ENCODE measurements at regions not wholly inside any gene's neighbourhood (a gene's known extent, or its start where the extent isn't known, plus 50 kb on each side); places are given as distances from the start of the nearest gene placed in this dataset.
A peak's percentile ranks its signal among the peaks of the same experiment; 100 is the strongest.

GRCh38 chr1:87983841-87984240, 655.2 kb downstream of the LMO4 start:
- no peaks in the 10 kb centered on the region for H3K9me3 Mint-ChIP-seq (ENCODE audit: unreplicated experiment)
- no peak overlapping the region for H3K4me3 Mint-ChIP-seq (ENCODE audit: unreplicated experiment)
- Histone ChIP-seq H3K4me1 (no peaks in the 10 kb centered on the region), H3K27me3 (replicated peaks; ENCODE audit: control insufficient read depth, insufficient read depth, low read length) (no peaks in the 10 kb centered on the region), H3K9me3 (no peaks in the 10 kb centered on the region), H3K36me3 (ENCODE audit: control insufficient read depth, insufficient read depth, low read length) (no peaks in the 10 kb centered on the region), H3K4me3 (ENCODE audit: low read depth, low read length) (no peak overlapping the region)
- CTCF ChIA-PET, result no interaction called here
- no peaks in the 10 kb centered on the region for H3K4me1 Mint-ChIP-seq (ENCODE audit: low read depth, unreplicated experiment)
- POLR2A ChIA-PET, result interaction anchor here (0.6 kb wide), 1 partner anchor 701 kb away, joined by 3 read pairs; no protein-coding TSS in a partner anchor
- intact Hi-C loops (cut with micrococcal nuclease; ENCODE audit: unreplicated experiment), result no loop called here
- DNase-seq, result no peak
- TF ChIP-seq, protein P1, sequence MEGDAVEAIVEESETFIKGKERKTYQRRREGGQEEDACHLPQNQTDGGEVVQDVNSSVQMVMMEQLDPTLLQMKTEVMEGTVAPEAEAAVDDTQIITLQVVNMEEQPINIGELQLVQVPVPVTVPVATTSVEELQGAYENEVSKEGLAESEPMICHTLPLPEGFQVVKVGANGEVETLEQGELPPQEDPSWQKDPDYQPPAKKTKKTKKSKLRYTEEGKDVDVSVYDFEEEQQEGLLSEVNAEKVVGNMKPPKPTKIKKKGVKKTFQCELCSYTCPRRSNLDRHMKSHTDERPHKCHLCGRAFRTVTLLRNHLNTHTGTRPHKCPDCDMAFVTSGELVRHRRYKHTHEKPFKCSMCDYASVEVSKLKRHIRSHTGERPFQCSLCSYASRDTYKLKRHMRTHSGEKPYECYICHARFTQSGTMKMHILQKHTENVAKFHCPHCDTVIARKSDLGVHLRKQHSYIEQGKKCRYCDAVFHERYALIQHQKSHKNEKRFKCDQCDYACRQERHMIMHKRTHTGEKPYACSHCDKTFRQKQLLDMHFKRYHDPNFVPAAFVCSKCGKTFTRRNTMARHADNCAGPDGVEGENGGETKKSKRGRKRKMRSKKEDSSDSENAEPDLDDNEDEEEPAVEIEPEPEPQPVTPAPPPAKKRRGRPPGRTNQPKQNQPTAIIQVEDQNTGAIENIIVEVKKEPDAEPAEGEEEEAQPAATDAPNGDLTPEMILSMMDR (IDR thresholded peaks at IDR 0.05; ENCODE audit: insufficient read depth in 1 of 2, low read depth in 1 of 2, low read length in 1 of 2, severe bottlenecking in 1 of 2, unreplicated experiment in 1 of 2), result no peak
- BruUV-seq (replicated peaks), result no TSS peak
- peak overlapping the region; percentile 53 for H3K27ac Mint-ChIP-seq (ENCODE audit: unreplicated experiment)
- no peaks in the 10 kb centered on the region for H3K27me3 Mint-ChIP-seq (ENCODE audit: insufficient read depth, unreplicated experiment)
- H3K36me3 Mint-ChIP-seq (ENCODE audit: insufficient read depth, unreplicated experiment), result peaks cover 2% of the 10 kb centered on the region

GRCh38 chr1:87985071-87985470, 656.4 kb downstream of the LMO4 start:
- ChIA-PET POLR2A (no interaction called here), CTCF (no interaction called here)
- H3K4me3 ChIP-seq (ENCODE audit: low read depth, low read length), result no peak overlapping the region
- no peaks in the 10 kb centered on the region for H3K27me3 ChIP-seq (replicated peaks; ENCODE audit: control insufficient read depth, insufficient read depth, low read length)
- no peaks in the 10 kb centered on the region for H3K27me3 Mint-ChIP-seq (ENCODE audit: insufficient read depth, unreplicated experiment)
- H3K4me3 Mint-ChIP-seq (ENCODE audit: unreplicated experiment), result no peak overlapping the region
- H3K36me3 ChIP-seq (ENCODE audit: control insufficient read depth, insufficient read depth, low read length), result no peaks in the 10 kb centered on the region
- no peak for DNase-seq
- no peaks in the 10 kb centered on the region for H3K9me3 ChIP-seq
- BruUV-seq (replicated peaks), result no TSS peak
- TF ChIP-seq, protein P1 (IDR thresholded peaks at IDR 0.05; ENCODE audit: insufficient read depth in 1 of 2, low read depth in 1 of 2, low read length in 1 of 2, severe bottlenecking in 1 of 2, unreplicated experiment in 1 of 2), result no peak
- peaks cover 6% of the 10 kb centered on the region for H3K36me3 Mint-ChIP-seq (ENCODE audit: insufficient read depth, unreplicated experiment)
- intact Hi-C loops (cut with micrococcal nuclease; ENCODE audit: unreplicated experiment), result no loop called here
- H3K27ac Mint-ChIP-seq (ENCODE audit: unreplicated experiment), result no peak overlapping the region
- no peaks in the 10 kb centered on the region for H3K9me3 Mint-ChIP-seq (ENCODE audit: unreplicated experiment)
- H3K4me1 ChIP-seq, result no peaks in the 10 kb centered on the region
- no peaks in the 10 kb centered on the region for H3K4me1 Mint-ChIP-seq (ENCODE audit: low read depth, unreplicated experiment)

DNA sequence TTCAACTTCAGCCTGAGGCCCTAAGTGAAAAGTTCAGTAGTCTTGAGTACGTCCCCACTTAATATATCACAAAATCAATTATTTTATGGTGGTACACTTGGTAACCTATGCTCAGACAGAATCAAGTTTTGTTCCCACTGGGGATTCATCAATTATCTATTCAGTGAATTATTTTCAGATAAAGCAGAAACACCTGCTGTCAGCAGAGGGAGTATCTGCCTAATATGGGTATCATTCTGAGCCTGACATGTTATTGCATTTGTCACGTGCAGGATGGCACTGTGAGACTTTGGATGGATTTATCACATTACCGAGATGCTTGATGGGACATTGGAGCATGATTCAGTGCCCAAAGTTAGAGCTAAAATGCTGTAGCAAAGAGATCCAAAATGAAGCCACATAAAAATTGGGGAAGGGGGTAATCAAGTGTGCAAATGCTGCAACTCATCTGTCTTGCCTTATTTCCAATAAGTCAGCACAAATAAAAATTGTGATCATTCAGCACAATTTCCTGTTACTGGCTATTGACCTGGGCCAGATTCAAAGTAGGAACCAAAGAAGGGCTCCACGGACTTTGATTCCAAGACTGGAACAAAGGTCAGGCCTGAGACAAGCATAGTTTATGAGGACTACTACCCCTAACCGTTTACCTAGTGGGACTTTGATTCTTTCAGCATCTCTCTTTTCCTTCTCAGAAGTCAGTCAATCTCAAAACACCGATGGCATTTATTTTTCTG, 657.6 kb downstream of the LMO4 start:
- no peak for DNase-seq
- POLR2A ChIA-PET, result no interaction called here
- H3K4me3 Mint-ChIP-seq (ENCODE audit: unreplicated experiment), result no peak overlapping the region

More for the DNA sequence above, 657.6 kb downstream of the LMO4 start:
- Mint-ChIP-seq H3K4me1 (ENCODE audit: low read depth, unreplicated experiment) (no peaks in the 10 kb centered on the region), H3K27me3 (ENCODE audit: insufficient read depth, unreplicated experiment) (no peaks in the 10 kb centered on the region), H3K9me3 (ENCODE audit: unreplicated experiment) (no peaks in the 10 kb centered on the region), H3K36me3 (ENCODE audit: insufficient read depth, unreplicated experiment) (peaks cover 6% of the 10 kb centered on the region), H3K27ac (ENCODE audit: unreplicated experiment) (no peak overlapping the region)
- Histone ChIP-seq H3K27me3 (replicated peaks; ENCODE audit: control insufficient read depth, insufficient read depth, low read length) (no peaks in the 10 kb centered on the region), H3K36me3 (ENCODE audit: control insufficient read depth, insufficient read depth, low read length) (no peaks in the 10 kb centered on the region), H3K4me3 (ENCODE audit: low read depth, low read length) (no peak overlapping the region), H3K4me1 (no peaks in the 10 kb centered on the region), H3K9me3 (no peaks in the 10 kb centered on the region)
- BruUV-seq (replicated peaks), result no TSS peak
- TF ChIP-seq, protein P1 (IDR thresholded peaks at IDR 0.05; ENCODE audit: insufficient read depth in 1 of 2, low read depth in 1 of 2, low read length in 1 of 2, severe bottlenecking in 1 of 2, unreplicated experiment in 1 of 2), result no peak
- intact Hi-C loops (cut with micrococcal nuclease; ENCODE audit: unreplicated experiment), result loop anchor here (1.0 kb wide), 1 partner anchor 75 kb away; no protein-coding TSS in a partner anchor
- CTCF ChIA-PET, result interaction anchor here (0.5 kb wide), 1 partner anchor 241 kb away, joined by 3 read pairs; no protein-coding TSS in a partner anchor

Data from Caco-2 (cell line).